GM12878 (cell line): ENCODE measurements at regions not wholly inside any gene's neighbourhood (a gene's known extent, or its start where the extent isn't known, plus 50 kb on each side); places are given as distances from the start of the nearest gene placed in this dataset.

Experiments
- ATAC-seq: fragments of 200-7000 bp; cut with Tn5 transposase; 3 replicates; pipeline ENCODE4 v1.9.1; 2020; ENCODE audit warnings: mild to moderate bottlenecking, moderate library complexity
- BruUV-seq: library from RNA; stranded (reverse); fragments of 400-500 nt; replicated peaks from 2 replicates; lab custom pipeline; 2021; lab: Mats Ljungman, UMichigan
- CTCF ChIA-PET: fragments of 300-600 bp; sonication (Branson Sonifier 250); formaldehyde crosslinking; extraction: SDS; loops from one replicate; lab custom pipeline; 2021; ENCODE audit warnings: inconsistent platforms; lab: Yijun Ruan, JAX
- POLR2A ChIA-PET: fragments of 350-600 bp; formaldehyde crosslinking; extraction: SDS; loops from one replicate; lab custom pipeline; 2021; ENCODE audit warnings: inconsistent platforms; lab: Charles Lee
- RAD21 ChIA-PET: fragments of 300-600 bp; sonication (Branson Sonifier 250); formaldehyde crosslinking; loops from one replicate; lab custom pipeline; 2023; ENCODE audit warnings: antibody characterized with exemption; ENCODE audit not compliant: unreplicated experiment; lab: Charles Lee
- SMC1A ChIA-PET: fragments of 300-600 bp; sonication (Branson Sonifier 250); formaldehyde crosslinking; loops from one replicate; lab custom pipeline; 2023; ENCODE audit not compliant: unreplicated experiment, uncharacterized antibody; lab: Charles Lee
- DNase-seq: peaks from one replicate; pipeline ENCODE4 v3.0.0-alpha.2; 2011; ENCODE audit warnings: low read depth, low spot score
- FAIRE-seq: peaks from 3 replicates; lab custom pipeline; 2011; peaks lifted over from hg19 to GRCh38; lab: Jason Lieb, UNC
- H2AFZ ChIP-seq: 2 replicates; pipeline ENCODE4 v1.6.0; 2011; ENCODE audit warnings: low read depth, low read length, control low read depth; ENCODE audit not compliant: control insufficient read depth
- H3K27ac ChIP-seq: 2 replicates; pipeline ENCODE4 v1.5.1; 2011; ENCODE audit warnings: control low read depth; ENCODE audit not compliant: control insufficient read depth, insufficient read depth
- H3K27me3 ChIP-seq, 2 experiments: replicated peaks in 1 of 2; 2 replicates each; pipeline versions ENCODE4 v1.6.0 to v1.6.1; 2011; ENCODE audit warnings: low read length in 1 of 2; ENCODE audit not compliant: control insufficient read depth in 2 of 2, insufficient read depth in 2 of 2
- H3K36me3 ChIP-seq, 2 experiments: 2 replicates each; pipeline ENCODE4 v1.5.1; 2011; ENCODE audit warnings: low read length in 1 of 2; ENCODE audit not compliant: control insufficient read depth in 2 of 2, insufficient read depth in 2 of 2
- H3K4me1 ChIP-seq: 2 replicates; pipeline ENCODE4 v1.6.1; 2011; ENCODE audit warnings: mild to moderate bottlenecking, low read length, moderate library complexity, mixed read lengths; ENCODE audit not compliant: control insufficient read depth, insufficient read depth
- H3K4me2 ChIP-seq: 2 replicates; pipeline ENCODE4 v1.6.0; 2011; ENCODE audit warnings: control low read depth; ENCODE audit not compliant: control insufficient read depth, insufficient read depth
- H3K4me3 ChIP-seq: fragments of 200-600 bp; sonication (generic); 2 replicates; pipeline ENCODE4 v1.5.1; 2016
- H3K79me2 ChIP-seq: 2 replicates; pipeline ENCODE4 v1.6.0; 2011; ENCODE audit warnings: low read length; ENCODE audit not compliant: control insufficient read depth, insufficient read depth
- H3K9ac ChIP-seq: 2 replicates; pipeline ENCODE4 v1.8.0; 2011; ENCODE audit warnings: low read length, control low read depth, mixed read lengths; ENCODE audit not compliant: control insufficient read depth, insufficient read depth
- H3K9me3 ChIP-seq: replicated peaks from 3 replicates; pipeline ENCODE4 v1.5.1; 2011; ENCODE audit warnings: mild to moderate bottlenecking, low read length; ENCODE audit not compliant: control insufficient read depth, insufficient read depth
- H4K20me1 ChIP-seq: 2 replicates; pipeline ENCODE4 v1.6.0; 2011; ENCODE audit not compliant: control insufficient read depth, insufficient read depth
- ASH2L ChIP-seq: fragments of 300-600, 200-600 bp; sonication (generic); IDR thresholded peaks from 2 replicates; pipeline ENCODE4 v1.6.1; 2017; ENCODE audit warnings: low read depth, mild to moderate bottlenecking, borderline replicate concordance
- BCLAF1 ChIP-seq: fragments of 450-650 bp; IDR thresholded peaks from 2 replicates; pipeline ENCODE4 v1.6.1; 2017; ENCODE audit warnings: antibody characterized with exemption, mild to moderate bottlenecking, moderate library complexity
- E2F8 ChIP-seq: fragments of 450-650 bp; IDR thresholded peaks from 2 replicates; pipeline ENCODE4 v1.6.1; 2018; ENCODE audit warnings: mild to moderate bottlenecking, low read depth, moderate library complexity; ENCODE audit not compliant: partially characterized antibody
- HDGF ChIP-seq: fragments of 450-650 bp; IDR thresholded peaks from 2 replicates; pipeline ENCODE4 v1.6.1; 2016; ENCODE audit warnings: antibody characterized with exemption
- KLF5 ChIP-seq: fragments of 450-650 bp; IDR thresholded peaks from 2 replicates; pipeline ENCODE4 v1.6.1; 2014; ENCODE audit warnings: mild to moderate bottlenecking; ENCODE audit not compliant: partially characterized antibody
- PAX8 ChIP-seq: fragments of 450-650 bp; IDR thresholded peaks from 2 replicates; pipeline ENCODE4 v1.6.1; 2017; ENCODE audit warnings: mild to moderate bottlenecking, moderate library complexity
- SUPT20H ChIP-seq: IDR thresholded peaks from 2 replicates; pipeline ENCODE4 v1.6.1; 2011; ENCODE audit warnings: low read depth, mild to moderate bottlenecking, low read length, moderate library complexity, borderline replicate concordance; ENCODE audit not compliant: control insufficient read depth
- whole genome bisulfite sequencing: methylation state at CpG from one replicate; pipeline ENCODE4 v1.1.6; 2016; ENCODE audit warnings: low lambda C conversion rate; ENCODE audit not compliant: insufficient replicate concordance, insufficient coverage; ENCODE audit errors: missing lambda C conversion rate; 5-methylcytosine and 5-hydroxymethylcytosine counted together
- in situ Hi-C: fragments of 300-500 bp; cut with MboI; formaldehyde crosslinking; loops from 9 replicates; pipeline ENCODE4 v1.14.3; 2018; ENCODE audit warnings: mixed read lengths
- intact Hi-C: fragments of 100-400 bp; cut with micrococcal nuclease; formaldehyde crosslinking; loops from one replicate; pipeline ENCODE4 v1.14.2; 2022; ENCODE audit not compliant: unreplicated experiment
- TF ChIP-seq, protein P1 (sequence below): fragments of 150-350 bp; IDR thresholded peaks from 2 replicates; pipeline ENCODE4 v1.6.1; 2016; ENCODE audit warnings: low read depth, low read length

GRCh38 chr7:85407391-85407790, 220.5 kb upstream of the SEMA3D start:
- RAD21 ChIA-PET: no interaction called here
- in situ Hi-C loops (no loop called here), intact Hi-C loops (no loop called here)
- no TSS peak for BruUV-seq
- Histone ChIP-seq H4K20me1 (no peaks in the 10 kb centered on the region), H3K79me2 (no peaks in the 10 kb centered on the region), H3K36me3 (no peaks in the 10 kb centered on the region), H2AFZ (no peak overlapping the region), H3K27ac (no peak overlapping the region), H3K4me3 (no peak overlapping the region), H3K9me3 (no peaks in the 10 kb centered on the region), H3K4me2 (no peak overlapping the region), H3K9ac (no peak overlapping the region), H3K27me3 (no peaks in the 10 kb centered on the region), H3K4me1 (no peaks in the 10 kb centered on the region)
- no peak for DNase-seq
- SMC1A ChIA-PET: no interaction called here
- WGBS: 51% methylated on average over 3 of the region's 3 CpGs
- CTCF ChIA-PET: no interaction called here
- POLR2A ChIA-PET: no interaction called here
- FAIRE-seq: no peak
- TF ChIP-seq, protein P1, sequence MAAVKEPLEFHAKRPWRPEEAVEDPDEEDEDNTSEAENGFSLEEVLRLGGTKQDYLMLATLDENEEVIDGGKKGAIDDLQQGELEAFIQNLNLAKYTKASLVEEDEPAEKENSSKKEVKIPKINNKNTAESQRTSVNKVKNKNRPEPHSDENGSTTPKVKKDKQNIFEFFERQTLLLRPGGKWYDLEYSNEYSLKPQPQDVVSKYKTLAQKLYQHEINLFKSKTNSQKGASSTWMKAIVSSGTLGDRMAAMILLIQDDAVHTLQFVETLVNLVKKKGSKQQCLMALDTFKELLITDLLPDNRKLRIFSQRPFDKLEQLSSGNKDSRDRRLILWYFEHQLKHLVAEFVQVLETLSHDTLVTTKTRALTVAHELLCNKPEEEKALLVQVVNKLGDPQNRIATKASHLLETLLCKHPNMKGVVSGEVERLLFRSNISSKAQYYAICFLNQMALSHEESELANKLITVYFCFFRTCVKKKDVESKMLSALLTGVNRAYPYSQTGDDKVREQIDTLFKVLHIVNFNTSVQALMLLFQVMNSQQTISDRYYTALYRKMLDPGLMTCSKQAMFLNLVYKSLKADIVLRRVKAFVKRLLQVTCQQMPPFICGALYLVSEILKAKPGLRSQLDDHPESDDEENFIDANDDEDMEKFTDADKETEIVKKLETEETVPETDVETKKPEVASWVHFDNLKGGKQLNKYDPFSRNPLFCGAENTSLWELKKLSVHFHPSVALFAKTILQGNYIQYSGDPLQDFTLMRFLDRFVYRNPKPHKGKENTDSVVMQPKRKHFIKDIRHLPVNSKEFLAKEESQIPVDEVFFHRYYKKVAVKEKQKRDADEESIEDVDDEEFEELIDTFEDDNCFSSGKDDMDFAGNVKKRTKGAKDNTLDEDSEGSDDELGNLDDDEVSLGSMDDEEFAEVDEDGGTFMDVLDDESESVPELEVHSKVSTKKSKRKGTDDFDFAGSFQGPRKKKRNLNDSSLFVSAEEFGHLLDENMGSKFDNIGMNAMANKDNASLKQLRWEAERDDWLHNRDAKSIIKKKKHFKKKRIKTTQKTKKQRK: no peak
- TF ChIP-seq E2F8 (no peak), HDGF (no peak), BCLAF1 (no peak), SUPT20H (no peak), PAX8 (no peak), ASH2L (no peak), KLF5 (no peak)
- no peak for ATAC-seq
